Testis (tissue), 2 donors: ENCODE measurements at regions not wholly inside any gene's neighbourhood (a gene's known extent, or its start where the extent isn't known, plus 50 kb on each side); places are given as distances from the start of the nearest gene placed in this dataset.
"Not testable (repeated sequence)": the region's sequence is repeated elsewhere in the genome, so short reads cannot be mapped to it uniquely, and the experiment has no call there.

ENCODE experiments used
- DNase-seq: peaks from one replicate; pipeline ENCODE4 v3.0.0-alpha.2; 2019
- H3K27ac ChIP-seq, 2 donors: fragments of 200-600 bp; sonication (generic); one replicate each; pipeline ENCODE4 v1.5.1; 2019
- H3K27me3 ChIP-seq: fragments of 200-600 bp; sonication (generic); one replicate; pipeline ENCODE4 v1.5.1; 2019
- H3K36me3 ChIP-seq: fragments of 200-600 bp; sonication (generic); one replicate; pipeline ENCODE4 v1.5.1; 2017; ENCODE audit warnings: low read depth; ENCODE audit errors: missing control alignments
- H3K4me1 ChIP-seq: fragments of 200-600 bp; sonication (generic); one replicate; pipeline ENCODE4 v1.5.1; 2019
- H3K4me3 ChIP-seq, 2 donors: fragments of 200-600 bp; sonication (generic); one replicate each; pipeline ENCODE4 v1.5.1; 2017 to 2019
- H3K9me3 ChIP-seq: fragments of 200-600 bp; sonication (generic); one replicate; pipeline ENCODE4 v1.5.1; 2017
- CTCF ChIP-seq, 3 experiments: fragments of 450-650 bp in 2 of 3; fragments of 200-600 bp in 1 of 3; sonication (generic) in 1 of 3; IDR thresholded peaks; one replicate each; pipeline ENCODE4 v1.5.1; 2016 to 2019; ENCODE audit warnings: antibody characterized with exemption in 3 of 3, mild to moderate bottlenecking in 2 of 3, moderate library complexity in 1 of 3
- POLR2A ChIP-seq: fragments of 450-650 bp; IDR thresholded peaks from one replicate; pipeline ENCODE4 v1.6.1; 2017; ENCODE audit warnings: antibody characterized with exemption, mild to moderate bottlenecking, moderate library complexity
- WGBS, 2 donors: methylation state at CpG; one replicate each; pipeline ENCODE4 v1.1.5; 2018; 5-methylcytosine and 5-hydroxymethylcytosine counted together
- intact Hi-C: fragments of 100-400 bp; cut with DNase I; formaldehyde crosslinking; loops from one replicate; pipeline ENCODE4 v1.15.1; 2023; ENCODE audit warnings: low total_unique reads

DNA sequence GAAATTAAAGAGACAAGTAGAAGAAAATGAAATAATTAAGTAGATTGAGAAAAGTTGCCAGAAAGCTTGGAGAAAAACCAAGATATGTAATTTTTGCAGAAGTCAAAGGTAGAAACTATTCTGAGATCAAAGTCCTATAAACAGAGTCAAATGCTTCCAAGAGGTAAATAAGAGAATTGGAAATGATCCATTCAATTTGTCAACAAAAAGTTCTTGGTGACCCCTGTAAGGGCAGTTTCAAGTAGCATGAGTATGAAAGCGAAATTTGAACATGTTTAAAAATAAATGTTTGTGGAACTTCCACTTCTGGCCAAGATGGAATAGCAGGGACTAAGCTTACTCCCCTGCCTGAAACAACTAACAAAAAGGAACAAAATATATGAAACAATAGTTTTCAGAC is 562.0 kb downstream of the SMARCA1 start:
- TF ChIP-seq CTCF (IDR thresholded peaks at IDR 0.05) (no peak), POLR2A (no peak)
- H3K4me1 ChIP-seq = no peaks in the 10 kb centered on the region
- no peak overlapping the region for H3K4me3 ChIP-seq
- WGBS, 2 donors = 20 to 65% methylated on average over 1 of the region's 1 CpG
- intact Hi-C loops = no loop called here
- H3K36me3 ChIP-seq = no peaks in the 10 kb centered on the region
- no peak for DNase-seq
- H3K27me3 ChIP-seq = no peaks in the 10 kb centered on the region
- H3K27ac ChIP-seq = no peak overlapping the region
- H3K9me3 ChIP-seq = no peaks in the 10 kb centered on the region

DNA sequence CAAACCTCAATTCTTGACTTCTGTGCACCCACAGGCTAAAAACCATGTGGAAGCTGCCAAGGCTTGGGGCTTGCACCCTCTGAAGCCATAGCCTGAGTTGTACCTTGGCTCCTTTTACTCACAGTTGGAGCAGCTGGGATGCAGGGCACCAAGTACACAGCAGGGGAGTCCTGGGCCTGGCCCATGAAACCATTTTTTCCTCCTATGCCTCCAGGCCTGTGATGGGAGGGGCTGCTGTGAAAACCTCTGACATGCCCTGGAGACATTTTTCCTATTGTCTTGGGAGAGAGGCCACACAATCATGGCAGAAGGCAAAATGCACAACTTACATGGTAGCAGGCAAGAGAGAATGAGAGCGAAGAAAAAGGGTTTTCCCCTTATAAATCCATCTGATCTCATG is 568.6 kb downstream of the SMARCA1 start:
- H3K9me3 ChIP-seq, H3K27ac ChIP-seq, DNase-seq, intact Hi-C loops, H3K4me3 ChIP-seq, H3K36me3 ChIP-seq, H3K4me1 ChIP-seq, H3K27me3 ChIP-seq: not testable (repeated sequence)
- 88 to 100% methylated on average over 1 of the region's 1 CpG for WGBS, 2 donors

- no peak for DNase-seq
- 56 to 67% methylated on average over 1 of the region's 1 CpG for WGBS, 2 donors
Observed at GRCh38 chrX:128931071-128931470, 592.2 kb downstream of the SMARCA1 start.

DNA sequence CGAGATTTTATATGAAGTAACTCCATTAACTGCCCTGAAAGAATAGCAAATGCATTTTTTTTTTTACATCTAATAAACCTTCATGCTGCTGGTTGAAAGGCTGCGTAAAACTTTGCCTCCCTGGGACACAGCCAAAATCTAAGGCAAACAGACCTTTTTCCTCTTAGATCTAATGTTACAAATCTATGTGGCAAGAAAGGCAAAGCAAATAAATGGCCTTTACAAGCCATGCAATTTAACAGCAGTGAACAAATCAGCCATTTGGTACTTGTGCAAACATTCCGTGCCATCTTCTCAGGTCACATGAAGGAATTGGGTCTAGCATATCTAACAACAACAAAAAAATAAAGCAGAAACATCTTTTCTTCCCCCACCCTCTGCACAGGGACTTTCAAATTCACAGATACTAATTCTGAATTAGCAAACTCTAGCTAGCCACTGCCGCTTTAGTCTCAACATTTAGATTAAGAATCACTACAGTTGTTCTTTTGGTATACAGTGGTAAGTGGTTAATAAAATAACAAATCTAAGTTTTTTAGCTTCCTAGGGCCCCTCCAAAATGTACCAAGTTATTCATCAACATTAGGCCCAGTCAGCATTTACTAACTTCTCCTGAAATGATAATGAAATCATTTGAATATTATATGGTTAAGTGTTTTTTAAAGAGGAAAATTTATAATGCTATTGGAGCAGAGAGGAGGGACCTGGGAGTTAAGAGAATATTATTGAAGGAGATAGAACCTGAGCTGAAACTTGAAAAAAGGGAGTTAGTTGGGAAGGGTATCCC is 593.8 kb downstream of the SMARCA1 start:
- no peaks in the 10 kb centered on the region for H3K4me1 ChIP-seq
- H3K27me3 ChIP-seq = no peaks in the 10 kb centered on the region
- no peak for TF ChIP-seq CTCF (IDR thresholded peaks at IDR 0.05)
- TF ChIP-seq POLR2A = no peak
- no peaks in the 10 kb centered on the region for H3K9me3 ChIP-seq
- H3K36me3 ChIP-seq = no peaks in the 10 kb centered on the region
- DNase-seq = no peak
- no peak overlapping the region for H3K27ac ChIP-seq
- no peak overlapping the region for H3K4me3 ChIP-seq
- intact Hi-C loops = no loop called here
- 68 to 76% methylated on average over 4 of the region's 4 CpGs for WGBS, 2 donors

More at GRCh38 chrX:128931071-128931470, 592.2 kb downstream of the SMARCA1 start:
- Histone ChIP-seq H3K4me1 (no peaks in the 10 kb centered on the region), H3K27me3 (no peaks in the 10 kb centered on the region), H3K36me3 (no peaks in the 10 kb centered on the region), H3K4me3 (no peak overlapping the region), H3K27ac (no peak overlapping the region), H3K9me3 (no peaks in the 10 kb centered on the region)
- TF ChIP-seq CTCF (IDR thresholded peaks at IDR 0.05) (no peak), POLR2A (no peak)
- intact Hi-C loops = no loop called here

- DNase-seq = no peak
- WGBS, 2 donors = 42 to 70% methylated on average over 2 of the region's 3 CpGs
- intact Hi-C loops = no loop called here
- H3K4me1 ChIP-seq = no peaks in the 10 kb centered on the region
- no peak for TF ChIP-seq POLR2A
- TF ChIP-seq CTCF (IDR thresholded peaks at IDR 0.05) = no peak
- no peak overlapping the region for H3K4me3 ChIP-seq
- H3K27ac ChIP-seq = no peak overlapping the region
- H3K36me3 ChIP-seq = no peaks in the 10 kb centered on the region
- no peaks in the 10 kb centered on the region for H3K9me3 ChIP-seq
- H3K27me3 ChIP-seq = no peaks in the 10 kb centered on the region
Observed at GRCh38 chrX:128928636-128929035, 594.7 kb downstream of the SMARCA1 start.
